ENCODE measurements at regions not wholly inside any gene's neighbourhood (a gene's known extent, or its start where the extent isn't known, plus 50 kb on each side); places are given as distances from the start of the nearest gene placed in this dataset.
A peak's percentile ranks its signal among the peaks of the same experiment; 100 is the strongest.

DNA sequence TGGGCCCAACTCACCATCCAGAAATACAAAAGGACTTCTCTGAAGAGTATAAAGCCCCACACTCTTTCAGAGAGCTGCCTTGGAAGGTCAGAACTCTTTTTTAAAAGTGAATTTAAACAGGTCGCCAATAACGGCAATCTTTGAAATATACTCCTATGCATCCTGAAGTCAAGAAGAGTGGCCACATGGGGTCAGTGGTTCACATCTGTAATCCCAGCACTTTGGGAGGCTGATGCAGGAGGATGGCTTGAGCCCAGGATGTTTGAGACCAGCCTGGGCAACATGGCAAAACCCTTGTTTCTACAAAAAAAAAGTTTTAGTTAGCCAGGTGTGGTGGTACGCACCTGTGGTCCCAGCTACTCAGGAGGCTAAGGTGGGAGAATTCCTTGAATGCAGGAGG is 68.1 kb upstream of the FZD7 start:
- TF ChIP-seq CTCF (optimal IDR thresholded peaks at IDR 0.05 in 1 of 3, IDR thresholded peaks at IDR 0.05 in 1 of 3, conservative IDR thresholded peaks at IDR 0.05 in 1 of 3; ENCODE audit: extremely low read depth in 1 of 3, insufficient read depth in 2 of 3, low read length in 3 of 3) (peak in 1 of 3 experiments; percentile 42), EZH2 (IDR thresholded peaks at IDR 0.05; ENCODE audit: low read length) (no peak)
